HEK293T (cell line): ENCODE measurements at regions not wholly inside any gene's neighbourhood (a gene's known extent, or its start where the extent isn't known, plus 50 kb on each side); places are given as distances from the start of the nearest gene placed in this dataset.
"Not testable (repeated sequence)": the region's sequence is repeated elsewhere in the genome, so short reads cannot be mapped to it uniquely, and the experiment has no call there.

ENCODE experiments used
- BHLHE40 ChIP-seq: fragments of 450-650 bp; IDR thresholded peaks from 2 replicates; pipeline ENCODE4 v1.6.1; 2016; ENCODE audit warnings: mild to moderate bottlenecking, moderate library complexity, borderline replicate concordance
- SP1 ChIP-seq: fragments of 450-650 bp; IDR thresholded peaks from 2 replicates; pipeline ENCODE4 v1.6.1; 2017
- SUZ12 ChIP-seq: fragments of 450-650 bp; IDR thresholded peaks from 2 replicates; pipeline ENCODE4 v1.6.1; 2016; ENCODE audit warnings: mild to moderate bottlenecking
- TARDBP ChIP-seq: fragments of 450-650 bp; IDR thresholded peaks from 2 replicates; pipeline ENCODE4 v1.6.1; 2016

GRCh38 chr5:100080703-100081102, 454.5 kb upstream of the FAM174A start:
- TF ChIP-seq SUZ12, SP1, TARDBP, BHLHE40: not testable (repeated sequence)
